Vagina (tissue), 2 donors: ENCODE measurements at regions not wholly inside any gene's neighbourhood (a gene's known extent, or its start where the extent isn't known, plus 50 kb on each side); places are given as distances from the start of the nearest gene placed in this dataset.

Source experiments
- CTCF ChIP-seq, 3 experiments: fragments of 450-650 bp in 2 of 3; fragments of 200-600 bp in 1 of 3; sonication (generic) in 1 of 3; IDR thresholded peaks; one replicate each; pipeline ENCODE4 v1.5.1; 2017 to 2019; ENCODE audit warnings: antibody characterized with exemption in 3 of 3, mild to moderate bottlenecking in 2 of 3, moderate library complexity in 2 of 3
- POLR2A ChIP-seq, 2 donors: fragments of 450-650 bp; IDR thresholded peaks; one replicate each; pipeline ENCODE4 v1.6.1; 2017; ENCODE audit warnings: antibody characterized with exemption in 2 of 2, mild to moderate bottlenecking in 2 of 2, moderate library complexity in 2 of 2

GRCh38 chr1:219086956-219087469, 86.7 kb upstream of the LYPLAL1 start:
- TF ChIP-seq POLR2A (IDR thresholded peaks at IDR 0.05) (no peak), CTCF (IDR thresholded peaks at IDR 0.05) (no peak)
